OCI-LY1 (cell line): ENCODE measurements at regions not wholly inside any gene's neighbourhood (a gene's known extent, or its start where the extent isn't known, plus 50 kb on each side); places are given as distances from the start of the nearest gene placed in this dataset.

Experiments
- H2AFZ ChIP-seq: fragments of 200-600 bp; sonication (generic), shearing (Covaris generic); 2 replicates; pipeline ENCODE4 v1.6.0; 2014; ENCODE audit warnings: antibody characterized with exemption, mild to moderate bottlenecking, low read length
- H3F3A ChIP-seq: fragments of 200-600 bp; sonication (generic), shearing (Covaris generic); 2 replicates; pipeline ENCODE4 v1.6.0; 2014; ENCODE audit warnings: mild to moderate bottlenecking, antibody characterized with exemption, low read length, moderate library complexity; ENCODE audit not compliant: insufficient read depth
- H3K27ac ChIP-seq: fragments of 200-600 bp; sonication (generic); 2 replicates; pipeline ENCODE4 v1.5.1; 2014; ENCODE audit warnings: low read length, mixed run types, mild to moderate bottlenecking, low read depth; ENCODE audit not compliant: poor library complexity, severe bottlenecking
- H3K27me3 ChIP-seq: fragments of 200-600 bp; sonication (generic); 2 replicates; pipeline ENCODE4 v1.6.0; 2014; ENCODE audit warnings: antibody characterized with exemption, mild to moderate bottlenecking, low read length, moderate library complexity; ENCODE audit not compliant: insufficient read depth
- H3K36me3 ChIP-seq: fragments of 200-600 bp; sonication (generic); 2 replicates; pipeline ENCODE4 v1.6.1; 2014; ENCODE audit warnings: mild to moderate bottlenecking, antibody characterized with exemption, low read length, moderate library complexity, mixed read lengths; ENCODE audit not compliant: insufficient read depth
- H3K4me1 ChIP-seq: fragments of 200-600 bp; sonication (generic); 2 replicates; pipeline ENCODE4 v1.5.1; 2014; ENCODE audit warnings: mild to moderate bottlenecking, low read length, moderate library complexity; ENCODE audit not compliant: insufficient read depth, severe bottlenecking
- H3K4me2 ChIP-seq: fragments of 200-600 bp; sonication (generic), shearing (Covaris generic); 2 replicates; pipeline ENCODE4 v1.6.1; 2014; ENCODE audit warnings: low read length
- H3K4me3 ChIP-seq: fragments of 200-600 bp; sonication (generic); 2 replicates; pipeline ENCODE4 v1.5.1; 2014; ENCODE audit warnings: low read length, low read depth, mild to moderate bottlenecking, mixed read lengths; ENCODE audit not compliant: poor library complexity, severe bottlenecking
- H3K79me2 ChIP-seq: fragments of 200-600 bp; shearing (Covaris generic); 2 replicates; pipeline ENCODE4 v1.6.1; 2016; ENCODE audit warnings: mixed run types, low read length, mixed read lengths; ENCODE audit not compliant: insufficient read depth
- H3K9ac ChIP-seq: fragments of 200-600 bp; sonication (generic), shearing (Covaris generic); 2 replicates; pipeline ENCODE4 v1.6.1; 2014; ENCODE audit warnings: mild to moderate bottlenecking, low read length, mixed read lengths
- H3K9me2 ChIP-seq: fragments of 200-600 bp; sonication (generic), shearing (Covaris generic); 2 replicates; pipeline ENCODE4 v1.6.1; 2014; ENCODE audit warnings: low read depth, mild to moderate bottlenecking, low read length, mixed read lengths
- H3K9me3 ChIP-seq: fragments of 200-600 bp; shearing (Covaris generic); 2 replicates; pipeline ENCODE4 v1.6.1; 2014; ENCODE audit warnings: low read length, mixed read lengths
- H4K20me1 ChIP-seq: fragments of 200-600 bp; sonication (generic), shearing (Covaris generic); 2 replicates; pipeline ENCODE4 v1.6.0; 2016; ENCODE audit warnings: mild to moderate bottlenecking, low read length; ENCODE audit not compliant: insufficient read depth
- CTCF ChIP-seq: fragments of 200-600 bp; sonication (generic), shearing (Covaris generic); IDR thresholded peaks from 2 replicates; pipeline ENCODE4 v1.5.1; 2017; ENCODE audit warnings: mild to moderate bottlenecking, antibody characterized with exemption, low read length, moderate library complexity, mixed read lengths
- EZH2 ChIP-seq: fragments of 200-600 bp; sonication (generic), shearing (Covaris generic); IDR thresholded peaks from 2 replicates; pipeline ENCODE4 v1.8.0; 2017; ENCODE audit warnings: borderline replicate concordance, mixed run types, mild to moderate bottlenecking, antibody characterized with exemption, low read length, moderate library complexity, mixed read lengths

GRCh38 chr17:6204203-6204722 lies 134.1 kb downstream of the WSCD1 start:
- Histone ChIP-seq H3K36me3 (no peaks in the 10 kb centered on the region), H3K27ac (no peak overlapping the region), H3K4me2 (no peak overlapping the region), H3K9me2 (no peaks in the 10 kb centered on the region), H3K79me2 (no peaks in the 10 kb centered on the region), H3K9me3 (no peaks in the 10 kb centered on the region), H3K4me1 (no peaks in the 10 kb centered on the region), H3K27me3 (no peaks in the 10 kb centered on the region), H4K20me1 (no peaks in the 10 kb centered on the region), H3F3A (no peaks in the 10 kb centered on the region), H3K9ac (no peak overlapping the region), H2AFZ (no peak overlapping the region), H3K4me3 (no peak overlapping the region)
- TF ChIP-seq CTCF (no peak), EZH2 (no peak)

GRCh38 chr17:6196355-6196754 lies 126.2 kb downstream of the WSCD1 start:
- Histone ChIP-seq H3K27ac (no peak overlapping the region), H2AFZ (no peak overlapping the region), H3K4me1 (no peaks in the 10 kb centered on the region), H3K4me2 (no peak overlapping the region), H4K20me1 (no peaks in the 10 kb centered on the region), H3K27me3 (no peaks in the 10 kb centered on the region), H3K36me3 (no peaks in the 10 kb centered on the region), H3K9ac (no peak overlapping the region), H3K4me3 (no peak overlapping the region), H3F3A (no peaks in the 10 kb centered on the region), H3K79me2 (no peaks in the 10 kb centered on the region), H3K9me2 (no peaks in the 10 kb centered on the region), H3K9me3 (no peaks in the 10 kb centered on the region)
- TF ChIP-seq EZH2 (no peak), CTCF (no peak)

GRCh38 chr17:6195123-6195522 lies 124.9 kb downstream of the WSCD1 start:
- Histone ChIP-seq H3F3A (no peaks in the 10 kb centered on the region), H3K9me3 (no peaks in the 10 kb centered on the region), H3K4me2 (no peak overlapping the region), H3K27me3 (no peaks in the 10 kb centered on the region), H3K9me2 (no peaks in the 10 kb centered on the region), H2AFZ (no peak overlapping the region), H3K36me3 (no peaks in the 10 kb centered on the region), H3K79me2 (no peaks in the 10 kb centered on the region), H4K20me1 (no peaks in the 10 kb centered on the region), H3K4me3 (no peak overlapping the region), H3K27ac (no peak overlapping the region), H3K9ac (no peak overlapping the region), H3K4me1 (no peaks in the 10 kb centered on the region)
- TF ChIP-seq CTCF = no peak
- no peak for TF ChIP-seq EZH2
